HCT116 (cell line): ENCODE measurements at regions not wholly inside any gene's neighbourhood (a gene's known extent, or its start where the extent isn't known, plus 50 kb on each side); places are given as distances from the start of the nearest gene placed in this dataset.
A peak's percentile ranks its signal among the peaks of the same experiment; 100 is the strongest.

Experiments used
- ATAC-seq: fragments of 200-7000 bp; cut with Tn5 transposase; 2 replicates; pipeline ENCODE4 v1.9.1; 2020; ENCODE audit warnings: mild to moderate bottlenecking, moderate library complexity
- BruUV-seq: library from RNA; stranded (reverse); fragments of 400-500 nt; replicated peaks from 2 replicates; lab custom pipeline; 2021; lab: Mats Ljungman, UMichigan
- CTCF ChIA-PET: fragments of 300-600 bp; sonication (Branson Sonifier 250); formaldehyde crosslinking; loops from one replicate; lab custom pipeline; 2021; ENCODE audit warnings: antibody characterized with exemption; lab: Charles Lee
- POLR2A ChIA-PET: fragments of 300-600, 350-600 bp; sonication (Branson Sonifier 250); formaldehyde crosslinking; loops from one replicate; lab custom pipeline; 2021; ENCODE audit warnings: antibody characterized with exemption; lab: Charles Lee
- RAD21 ChIA-PET, 2 experiments: fragments of 300-600 bp; sonication (Branson Sonifier 250); formaldehyde crosslinking; loops; one replicate each; lab custom pipeline; 2023; ENCODE audit warnings: low total read pairs in 2 of 2; ENCODE audit not compliant: uncharacterized antibody in 2 of 2, unreplicated experiment in 2 of 2, low non-redundant PET in 1 of 2; lab: Charles Lee
- DNase-seq: peaks from one replicate; pipeline ENCODE4 v3.0.0-alpha.2; 2010; ENCODE audit warnings: low read depth, low spot score
- H2AFZ ChIP-seq: fragments of 200-600 bp; shearing (Covaris generic), sonication (generic); 2 replicates; pipeline ENCODE4 v1.6.1; 2017; ENCODE audit warnings: low read depth, mixed run types, mixed read lengths, antibody characterized with exemption, low read length; ENCODE audit not compliant: poor library complexity, severe bottlenecking
- H3K27ac ChIP-seq: 2 replicates; pipeline ENCODE4 v1.5.1; 2012; ENCODE audit warnings: low read depth, low read length
- H3K27me3 ChIP-seq: fragments of 200-600 bp; sonication (generic); 2 replicates; pipeline ENCODE4 v1.6.1; 2016; ENCODE audit warnings: mixed run types, low read length, mixed read lengths; ENCODE audit not compliant: insufficient read depth
- H3K36me3 ChIP-seq, 2 experiments: fragments of 200-500 bp in 1 of 2; fragments of 200-600 bp in 1 of 2; sonication (Bioruptor generic) in 1 of 2; sonication (generic) in 1 of 2; 2 replicates each; pipeline versions ENCODE4 v1.5.1 to v1.6.1; 2014 to 2016; ENCODE audit warnings: low read length in 2 of 2, inconsistent platforms in 1 of 2, mixed read lengths in 1 of 2, mixed run types in 1 of 2; ENCODE audit not compliant: insufficient read depth in 2 of 2, control insufficient read depth in 1 of 2
- H3K4me1 ChIP-seq, 2 experiments: fragments of 200-600 bp in 1 of 2; sonication (generic) in 1 of 2; 2 replicates each; pipeline versions ENCODE4 v1.5.1 to v1.6.1; 2012 to 2017; ENCODE audit warnings: low read length in 2 of 2, inconsistent platforms in 1 of 2, mild to moderate bottlenecking in 1 of 2, mixed read lengths in 1 of 2, mixed run types in 1 of 2, moderate library complexity in 1 of 2; ENCODE audit not compliant: insufficient read depth in 2 of 2, control insufficient read depth in 1 of 2
- H3K4me2 ChIP-seq: fragments of 200-600 bp; sonication (generic); 2 replicates; pipeline ENCODE4 v1.6.1; 2017; ENCODE audit warnings: mixed run types, low read length, mixed read lengths
- H3K4me3 ChIP-seq, 2 experiments: fragments of 200-600 bp in 1 of 2; sonication (generic) in 1 of 2; replicated peaks in 1 of 2; 2 replicates each; pipeline ENCODE4 v1.5.1; 2011 to 2016; ENCODE audit warnings: low read length in 2 of 2, control low read depth in 1 of 2, low read depth in 1 of 2, mild to moderate bottlenecking in 1 of 2, mixed read lengths in 1 of 2, mixed run types in 1 of 2
- H3K79me2 ChIP-seq: fragments of 200-600 bp; sonication (generic); 2 replicates; pipeline ENCODE4 v1.6.1; 2017; ENCODE audit warnings: mild to moderate bottlenecking, mixed run types, low read length, moderate library complexity, mixed read lengths; ENCODE audit not compliant: insufficient read depth
- H3K9ac ChIP-seq: fragments of 200-600 bp; sonication (generic); 2 replicates; pipeline ENCODE4 v1.6.1; 2016; ENCODE audit warnings: low read length, mixed read lengths
- H3K9me2 ChIP-seq: fragments of 200-600 bp; sonication (generic), shearing (Covaris generic); 2 replicates; pipeline ENCODE4 v1.6.1; 2017; ENCODE audit warnings: mixed run types, mild to moderate bottlenecking, moderate library complexity; ENCODE audit not compliant: insufficient read depth
- H3K9me3 ChIP-seq, 2 experiments: fragments of 200-500 bp in 1 of 2; fragments of 200-600 bp in 1 of 2; sonication (Bioruptor generic) in 1 of 2; sonication (generic) in 1 of 2; 2 replicates each; pipeline ENCODE4 v1.6.1; 2014 to 2017; ENCODE audit warnings: low read length in 2 of 2, mixed read lengths in 2 of 2, inconsistent platforms in 1 of 2, low read depth in 1 of 2, mild to moderate bottlenecking in 1 of 2, mixed run types in 1 of 2, moderate library complexity in 1 of 2; ENCODE audit not compliant: control insufficient read depth in 1 of 2, insufficient read depth in 1 of 2
- H4K20me1 ChIP-seq: fragments of 200-600 bp; sonication (generic), shearing (Covaris generic); 2 replicates; pipeline ENCODE4 v1.6.1; 2017; ENCODE audit warnings: mixed run types, mild to moderate bottlenecking, moderate library complexity; ENCODE audit not compliant: insufficient read depth
- CEBPB ChIP-seq: IDR thresholded peaks from 2 replicates; pipeline ENCODE4 v1.6.1; 2012; ENCODE audit warnings: low read depth
- CTCF ChIP-seq, 3 experiments: fragments of 200-600 bp in 1 of 3; sonication (generic) in 1 of 3; IDR thresholded peaks in 2 of 3; conservative IDR thresholded peaks in 1 of 3; 2 replicates each; pipeline ENCODE4 v1.5.1; 2012 to 2017; ENCODE audit warnings: low read depth in 2 of 3, low read length in 2 of 3, antibody characterized with exemption in 1 of 3, borderline replicate concordance in 1 of 3, control low read depth in 1 of 3, mild to moderate bottlenecking in 1 of 3, mixed read lengths in 1 of 3, mixed run types in 1 of 3, moderate library complexity in 1 of 3; ENCODE audit not compliant: insufficient read depth in 1 of 3
- FOSL1 ChIP-seq: IDR thresholded peaks from 2 replicates; pipeline ENCODE4 v1.6.1; 2012; ENCODE audit warnings: low read depth
- RAD21 ChIP-seq: IDR thresholded peaks from 2 replicates; pipeline ENCODE4 v1.6.1; 2012; ENCODE audit warnings: low read depth, mild to moderate bottlenecking
- TCF7L2 ChIP-seq: IDR thresholded peaks from 2 replicates; pipeline ENCODE4 v1.7.0; 2011; ENCODE audit warnings: borderline replicate concordance, inconsistent platforms; ENCODE audit not compliant: insufficient read depth, insufficient read length; ENCODE audit errors: extremely low read depth
- ZBTB33 ChIP-seq: IDR thresholded peaks from 2 replicates; pipeline ENCODE4 v1.6.1; 2011; ENCODE audit warnings: mild to moderate bottlenecking, low read length, moderate library complexity; ENCODE audit not compliant: insufficient replicate concordance; ENCODE audit errors: extremely low read depth
- intact Hi-C: fragments of 100-400 bp; cut with micrococcal nuclease; formaldehyde crosslinking; loops from 2 replicates; pipeline ENCODE4 v1.10.0; 2022
- TF ChIP-seq, protein P1 (sequence below): IDR thresholded peaks from 2 replicates; pipeline ENCODE4 v1.6.1; 2012

DNA sequence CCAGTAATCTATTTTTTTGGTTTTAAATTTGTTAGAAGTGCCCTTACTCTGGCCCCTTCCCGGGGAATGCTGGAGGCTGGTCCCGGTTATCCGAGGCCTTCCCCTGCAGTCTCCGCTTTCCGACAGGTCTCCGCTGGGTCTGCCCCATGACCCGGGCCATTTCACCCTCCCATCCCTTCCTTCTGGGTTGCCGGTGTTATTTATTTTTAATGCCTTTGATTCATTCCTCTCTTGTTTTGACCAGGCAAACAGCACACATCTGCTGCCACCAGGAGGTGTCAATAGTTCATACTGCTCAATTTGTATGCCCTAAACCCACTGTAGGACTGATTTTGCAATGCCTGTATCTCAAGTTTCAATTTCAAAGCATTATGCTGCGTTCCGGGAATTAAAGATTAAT is 113.2 kb upstream of the IRX5 start:
- no peaks in the 10 kb centered on the region for H4K20me1 ChIP-seq
- ATAC-seq (peak; percentile 62), DNase-seq (no peak)
- no peaks in the 10 kb centered on the region for H3K4me1 ChIP-seq
- H3K27me3 ChIP-seq, result peaks cover 16% of the 10 kb centered on the region
- intact Hi-C loops, result no loop called here
- H3K4me2 ChIP-seq, result no peak overlapping the region
- TF ChIP-seq ZBTB33, result no peak
- TF ChIP-seq CTCF (IDR thresholded peaks at IDR 0.05 in 2 of 3, conservative IDR thresholded peaks at IDR 0.05 in 1 of 3; ENCODE audit: borderline replicate concordance in 1 of 3, insufficient read depth in 1 of 3, low read depth in 2 of 3, low read length in 2 of 3), result peak; percentile 29 to 39 (median 37); a peak in 5 of 6 replicates
- TF ChIP-seq CEBPB, result no peak
- TF ChIP-seq, protein P1, sequence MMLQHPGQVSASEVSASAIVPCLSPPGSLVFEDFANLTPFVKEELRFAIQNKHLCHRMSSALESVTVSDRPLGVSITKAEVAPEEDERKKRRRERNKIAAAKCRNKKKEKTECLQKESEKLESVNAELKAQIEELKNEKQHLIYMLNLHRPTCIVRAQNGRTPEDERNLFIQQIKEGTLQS, result no peak
- peak; percentile 53 for TF ChIP-seq RAD21
- no peak for TF ChIP-seq TCF7L2
- TF ChIP-seq FOSL1, result no peak
- H2AFZ ChIP-seq, result no peak overlapping the region
- no peaks in the 10 kb centered on the region for H3K79me2 ChIP-seq
- no peak overlapping the region for H3K4me3 ChIP-seq
- H3K9me3 ChIP-seq, result no peaks in the 10 kb centered on the region
- no peaks in the 10 kb centered on the region for H3K36me3 ChIP-seq
- no peaks in the 10 kb centered on the region for H3K9me2 ChIP-seq
- no TSS peak for BruUV-seq
- H3K9ac ChIP-seq, result no peak overlapping the region
- ChIA-PET RAD21 (no interaction called here), POLR2A (no interaction called here), CTCF (no interaction called here)
- H3K27ac ChIP-seq, result no peak overlapping the region
